ENCODE measurements at regions not wholly inside any gene's neighbourhood (a gene's known extent, or its start where the extent isn't known, plus 50 kb on each side); places are given as distances from the start of the nearest gene placed in this dataset.
A peak's percentile ranks its signal among the peaks of the same experiment; 100 is the strongest.

DNA sequence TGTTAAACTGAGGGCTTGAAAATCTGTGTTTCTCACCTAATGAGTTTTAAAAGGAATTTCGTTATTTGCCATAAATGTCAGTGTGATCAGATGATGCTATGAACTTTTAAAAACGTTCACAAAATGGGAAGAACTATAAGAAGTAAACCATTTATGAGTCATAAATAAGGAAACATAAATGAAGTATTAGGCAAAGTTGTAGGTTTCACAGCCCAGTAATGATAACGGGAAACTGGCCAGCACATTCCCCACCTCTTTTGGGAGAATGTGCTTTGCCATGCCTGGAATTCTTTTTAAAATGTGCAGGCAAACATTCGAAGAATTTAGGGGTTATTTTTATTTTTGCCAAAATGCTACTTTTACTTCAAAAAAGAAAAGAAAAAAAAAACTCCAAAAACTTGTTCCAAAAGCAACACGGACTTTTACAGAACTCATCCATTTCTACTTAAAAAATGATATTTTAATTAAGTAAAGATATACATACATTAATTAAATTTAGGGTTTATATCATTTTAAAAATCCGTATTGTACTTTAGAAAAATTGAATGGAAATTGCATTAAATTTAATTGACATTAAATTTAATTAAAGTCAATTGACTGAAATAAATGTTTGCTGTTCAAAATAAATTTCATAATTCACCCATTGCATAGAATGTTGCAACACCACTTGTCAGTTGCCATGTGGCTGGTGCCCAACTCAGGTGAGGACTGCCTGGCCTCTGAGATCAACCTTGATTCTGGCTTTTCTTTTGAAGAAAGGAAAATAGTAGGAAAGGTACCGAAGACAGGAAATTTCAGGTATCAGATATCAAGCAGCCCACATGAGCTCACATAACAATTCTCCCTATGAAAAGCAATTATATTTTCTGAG, 1198.5 kb downstream of the EFNB2 start:
- DNase-seq = no peak

GRCh38 chr13:105334211-105334610, 1201.3 kb downstream of the EFNB2 start:
- no peak for DNase-seq

DNA sequence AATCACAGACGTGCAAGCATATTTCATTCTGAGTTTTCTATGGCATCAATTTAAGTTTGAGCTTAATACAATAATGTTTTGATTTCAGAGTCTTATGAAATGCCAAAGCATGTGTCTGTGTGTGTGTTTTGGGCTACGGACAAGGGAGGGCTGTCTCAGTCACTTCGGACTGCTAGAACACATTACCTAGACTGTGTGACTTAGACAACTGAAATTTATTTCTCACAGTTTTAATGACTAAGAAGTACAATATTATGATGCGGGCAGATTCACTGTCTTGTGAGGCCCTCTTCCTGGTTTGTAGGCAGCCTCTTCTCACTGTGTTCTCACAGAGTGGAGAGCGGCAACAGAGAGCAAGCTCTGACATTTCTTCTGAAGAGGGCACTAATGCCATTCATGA, 1202.0 kb downstream of the EFNB2 start:
- no peak for DNase-seq

DNA sequence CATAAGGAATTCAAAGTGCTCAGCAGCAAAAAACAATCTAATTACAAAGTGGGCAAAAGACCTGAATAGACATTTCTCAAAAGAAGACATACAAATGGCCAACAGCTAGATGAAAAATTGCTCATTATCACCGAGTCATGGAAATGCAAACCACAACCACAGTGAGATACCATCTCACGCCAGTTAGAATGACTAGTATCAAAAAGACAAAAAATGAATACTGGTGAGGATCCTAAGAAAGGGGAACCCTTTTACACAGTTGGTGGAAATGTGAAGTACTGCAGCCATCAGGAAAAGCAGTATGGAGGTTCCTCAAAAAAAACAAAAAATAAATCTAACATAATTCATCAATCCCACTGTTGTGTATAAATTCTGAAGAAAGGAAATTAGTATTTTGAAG, 1206.1 kb downstream of the EFNB2 start:
- DNase-seq = no peak

DNA sequence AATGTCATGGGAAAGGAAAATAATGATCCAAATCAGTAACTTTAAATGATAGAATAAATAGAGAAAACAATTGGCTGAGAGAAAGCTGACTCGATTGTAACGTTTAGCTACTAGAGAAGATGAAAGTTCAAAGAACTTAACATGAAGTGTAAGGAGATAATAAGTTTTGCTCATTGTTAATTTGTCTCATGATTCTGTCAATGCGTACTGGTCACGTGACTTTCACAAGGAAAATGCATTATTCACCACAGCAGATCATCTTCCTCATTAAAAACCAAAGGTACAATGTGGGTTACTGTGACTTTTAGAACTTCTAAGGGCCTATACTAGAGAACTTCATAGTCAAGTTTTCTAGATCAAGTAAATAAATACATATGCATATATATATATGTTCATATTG, 1207.2 kb downstream of the EFNB2 start:
- no peak for DNase-seq

GRCh38 chr13:105327581-105328126, 1207.8 kb downstream of the EFNB2 start:
- peak; percentile 10 for DNase-seq

DNA sequence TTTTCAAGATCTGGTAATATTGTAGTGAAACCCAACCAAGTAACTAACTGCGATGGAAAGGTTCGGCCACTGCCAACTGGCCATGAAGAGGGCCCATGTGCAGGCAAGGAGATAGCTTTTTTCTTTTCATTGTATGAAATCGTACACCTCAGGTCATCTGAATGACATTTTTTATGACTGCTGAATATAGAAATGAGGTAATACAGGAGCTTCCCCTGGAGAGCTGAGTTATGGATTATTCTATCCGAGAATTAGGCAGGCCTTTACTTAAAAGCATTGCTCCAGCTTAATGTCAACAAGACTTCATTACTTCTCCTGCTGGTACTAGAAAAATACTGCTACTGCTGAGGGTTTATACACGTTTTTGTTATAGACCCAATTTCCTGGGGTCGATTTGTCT, 1215.6 kb downstream of the EFNB2 start:
- no peak for DNase-seq

DNA sequence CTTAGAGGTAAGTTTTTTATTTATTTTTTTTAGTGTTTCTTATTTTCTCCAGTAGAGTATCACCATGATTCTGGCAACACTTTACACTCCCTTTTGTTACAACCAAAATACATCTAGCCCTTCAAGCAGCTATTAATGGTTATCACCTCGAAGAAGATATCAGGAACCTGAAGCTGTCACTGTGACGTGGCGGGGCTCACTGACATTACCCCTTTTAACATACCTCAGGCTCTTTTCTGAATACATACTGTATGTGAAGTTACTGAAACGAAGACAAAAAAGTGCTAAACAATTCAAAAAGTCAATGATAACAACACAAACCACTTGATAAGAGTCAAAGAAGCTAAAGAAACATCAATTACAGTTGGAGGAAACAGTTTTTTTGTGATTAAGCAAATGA, 1218.7 kb downstream of the EFNB2 start:
- DNase-seq = no peak

DNA sequence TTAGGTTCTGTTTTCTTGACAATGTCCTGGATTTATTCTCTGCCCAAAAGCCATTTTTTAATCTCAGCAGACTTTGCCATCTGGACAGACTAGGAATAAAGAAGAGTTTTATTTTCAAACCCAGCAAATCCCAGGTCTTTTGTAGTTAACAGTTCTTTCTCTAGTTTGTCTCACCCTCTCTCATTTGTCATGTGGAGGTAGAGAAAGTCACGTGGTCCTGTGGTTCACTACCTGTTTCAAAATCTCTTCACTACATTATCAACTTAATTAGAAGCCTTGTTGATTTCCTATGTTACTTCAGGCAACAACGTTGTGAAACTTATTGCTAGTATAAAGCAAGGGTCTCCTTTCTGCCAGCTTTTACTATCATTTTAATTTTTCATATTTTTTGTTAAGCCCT, 1222.6 kb downstream of the EFNB2 start:
- DNase-seq = no peak

- DNase-seq = no peak
Measured at GRCh38 chr13:105311094-105311493, 1224.4 kb downstream of the EFNB2 start.

DNA sequence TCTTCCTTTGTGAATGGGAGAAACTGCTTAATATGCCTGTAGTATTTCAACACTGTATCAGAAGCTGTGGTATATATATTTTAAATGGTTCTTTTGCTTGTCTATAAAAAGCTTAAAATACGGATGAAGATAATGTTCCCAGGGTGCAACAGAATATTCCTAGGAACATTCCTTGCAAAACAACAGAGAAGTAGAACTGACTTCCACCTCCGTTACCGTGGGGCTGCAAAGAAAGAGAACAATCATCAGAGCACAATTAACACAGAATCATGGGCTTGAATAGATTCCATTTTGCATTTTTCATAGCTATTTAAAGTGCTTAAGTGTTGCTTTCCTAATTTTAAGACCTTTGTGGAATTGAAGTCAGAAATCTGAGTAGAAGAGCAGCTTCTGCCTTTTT, 1227.7 kb downstream of the EFNB2 start:
- DNase-seq = no peak

DNA sequence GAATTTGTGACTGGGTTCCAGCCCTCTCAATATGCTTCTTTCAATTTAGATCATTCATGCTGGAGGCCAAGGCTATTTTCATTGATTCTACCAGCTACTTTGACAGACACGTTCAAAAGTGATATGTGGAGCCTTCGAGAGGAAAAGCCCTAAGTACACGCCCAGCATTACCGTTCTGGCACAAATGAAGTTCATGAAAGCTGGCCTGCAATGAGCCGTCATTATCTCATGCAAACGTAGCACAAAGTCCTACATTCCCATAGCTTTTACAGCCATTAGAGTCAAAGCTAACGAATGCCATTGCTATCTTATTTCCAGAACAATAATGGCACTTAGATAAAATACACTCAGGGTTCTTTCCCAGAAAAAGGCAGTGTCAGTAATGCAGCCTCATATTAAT, 1237.6 kb downstream of the EFNB2 start:
- DNase-seq = no peak

- DNase-seq = no peak
Measured at GRCh38 chr13:105291987-105292386, 1243.5 kb downstream of the EFNB2 start.

- no peak for DNase-seq
Measured at GRCh38 chr13:105290596-105290995, 1244.9 kb downstream of the EFNB2 start.

GRCh38 chr13:105285526-105285925, 1249.9 kb downstream of the EFNB2 start:
- no peak for DNase-seq

DNA sequence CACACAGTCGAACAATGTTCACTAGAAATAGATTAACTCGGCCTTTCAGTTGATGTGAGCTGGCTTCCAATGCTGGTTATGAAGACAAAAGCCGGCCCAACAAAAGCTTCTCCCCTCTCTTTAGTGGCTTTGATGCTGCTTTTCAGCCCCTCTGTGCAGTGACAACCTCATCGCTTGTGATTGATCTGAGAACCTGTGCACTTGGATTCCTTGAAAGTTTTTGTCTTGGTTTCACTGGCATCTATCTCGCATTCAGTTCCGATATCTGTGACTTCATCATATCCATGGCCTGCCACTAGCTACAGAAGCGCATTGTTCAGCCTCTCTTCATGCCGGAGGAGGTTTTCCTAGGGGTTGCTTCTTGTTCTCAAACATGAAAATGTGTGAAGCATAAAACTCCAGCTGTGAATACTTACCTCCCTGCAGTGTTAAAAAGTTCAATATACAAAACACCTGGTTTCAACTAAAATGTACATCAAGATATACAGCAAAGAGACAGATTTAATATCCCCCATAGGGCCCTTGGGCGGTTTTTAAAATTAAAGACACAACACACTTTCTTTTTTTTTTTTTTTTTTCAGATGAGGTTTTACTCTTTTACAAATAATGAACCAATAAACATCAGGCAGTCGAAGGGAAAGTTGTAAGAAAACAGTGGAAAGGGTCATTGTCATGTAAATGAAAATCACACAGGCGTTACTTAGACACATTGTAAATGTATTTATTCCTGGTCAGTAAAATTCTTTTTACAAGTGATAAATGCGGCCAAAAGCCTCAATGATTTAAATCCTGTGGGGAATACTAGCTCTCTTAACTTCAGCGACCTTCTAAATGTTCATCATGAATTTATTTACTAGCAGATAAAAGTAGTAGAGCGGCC, 1252.8 kb downstream of the EFNB2 start:
- DNase-seq = no peak

DNA sequence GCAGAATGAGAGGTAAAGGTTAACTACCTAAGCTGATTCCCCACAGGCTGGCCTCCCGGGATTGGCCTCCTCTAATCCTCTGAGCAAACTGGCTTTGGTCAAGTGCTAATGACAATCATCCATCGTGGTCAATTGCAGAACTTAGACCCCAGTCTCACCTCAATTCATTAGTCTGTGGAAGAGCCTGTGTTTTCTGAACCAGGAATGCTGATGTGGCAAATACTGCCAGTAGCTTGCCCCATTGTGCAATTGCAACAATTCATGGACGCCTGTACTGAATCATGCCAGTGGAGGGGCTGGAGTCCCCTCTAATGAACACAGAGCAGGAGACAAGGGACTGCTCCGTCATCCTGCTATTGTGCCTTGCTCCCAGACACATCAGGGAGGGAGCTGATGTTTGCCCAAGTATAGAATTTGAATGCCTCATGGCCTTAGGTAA, 1256.5 kb downstream of the EFNB2 start:
- no peak for DNase-seq

DNA sequence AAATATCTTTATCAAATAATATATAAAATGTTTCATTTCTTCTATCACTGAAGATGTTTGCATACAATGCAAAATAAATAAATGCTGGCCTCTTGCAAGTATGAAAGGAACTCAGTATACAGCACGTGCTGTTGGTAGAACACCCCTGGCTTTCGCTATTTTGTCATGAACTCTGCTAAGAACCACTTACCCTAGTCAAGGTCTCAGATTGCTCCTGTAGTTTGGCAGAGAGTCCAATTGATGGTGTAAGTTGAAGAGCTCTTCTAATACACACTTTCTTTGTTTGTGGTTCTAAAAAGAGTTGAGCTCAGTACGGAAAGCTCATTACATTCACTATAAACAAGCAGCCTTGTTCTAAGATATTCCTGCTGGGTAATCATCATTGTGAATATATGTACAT, 1258.9 kb downstream of the EFNB2 start:
- DNase-seq = no peak

- no peak for DNase-seq
Measured at GRCh38 chr13:105273665-105274222, 1261.7 kb downstream of the EFNB2 start.

- no peak for DNase-seq
Measured at GRCh38 chr13:105272660-105273631, 1262.5 kb downstream of the EFNB2 start.

- no peak for DNase-seq
Measured at GRCh38 chr13:105266615-105267014, 1268.8 kb downstream of the EFNB2 start.

DNA sequence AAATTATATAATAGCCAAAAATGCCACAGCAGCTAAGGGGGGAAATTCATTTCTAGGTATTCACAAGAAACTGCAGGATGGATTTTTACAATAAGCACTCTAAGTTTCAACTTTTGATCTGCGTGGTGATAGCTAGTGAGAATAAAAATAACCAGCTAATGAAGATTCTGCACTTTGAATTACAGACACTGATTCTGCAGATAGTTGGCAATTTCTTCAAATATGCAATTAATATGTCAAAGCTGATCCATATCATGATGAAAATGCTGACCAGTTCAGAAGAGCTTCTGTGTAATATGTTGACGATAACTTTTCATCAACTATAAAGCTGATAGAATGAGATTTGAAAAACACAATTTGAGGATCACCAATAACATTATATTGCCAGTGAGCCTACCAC, 1272.9 kb downstream of the EFNB2 start:
- DNase-seq = no peak
